ENCODE measurements at regions not wholly inside any gene's neighbourhood (a gene's known extent, or its start where the extent isn't known, plus 50 kb on each side); places are given as distances from the start of the nearest gene placed in this dataset.
A peak's percentile ranks its signal among the peaks of the same experiment; 100 is the strongest.

- TF ChIP-seq GABPA (tag; conservative IDR thresholded peaks at IDR 0.05; ENCODE audit: low read depth) (no peak), NCOA1 (IDR thresholded peaks at IDR 0.05; ENCODE audit: low read depth) (no peak), SNAPC5 (CRISPR knock-in tag; IDR thresholded peaks at IDR 0.05) (no peak)
These were observed 57.1 kb upstream of the ODC1 start (continued) for GRCh38 chr2:10504994-10505820.

GRCh38 chr2:10504370-10504993, 56.4 kb upstream of the ODC1 start:
- intact Hi-C loops (cut with micrococcal nuclease), result no loop called here
- TF ChIP-seq MTF1 (CRISPR knock-in tag; IDR thresholded peaks at IDR 0.05; ENCODE audit: borderline replicate concordance) (no peak), MEIS2 (IDR thresholded peaks at IDR 0.05; ENCODE audit: partially characterized antibody) (no peak), KLF16 (IDR thresholded peaks at IDR 0.05) (no peak), ZNF316 (IDR thresholded peaks at IDR 0.05) (no peak), ID3 (CRISPR knock-in tag; IDR thresholded peaks at IDR 0.05) (no peak), ID3 (tag; IDR thresholded peaks at IDR 0.05) (no peak), KLF13 (tag; IDR thresholded peaks at IDR 0.05; ENCODE audit: borderline replicate concordance, low read depth) (no peak), HDAC2 (IDR thresholded peaks at IDR 0.05) (no peak), ZNF143 (CRISPR knock-in tag; IDR thresholded peaks at IDR 0.05) (no peak), TAF15 (IDR thresholded peaks at IDR 0.05; ENCODE audit: low read depth, low read length) (no peak), ZFP36 (IDR thresholded peaks at IDR 0.05; ENCODE audit: low read depth, low read length, partially characterized antibody) (no peak), NFE2L1 (tag; IDR thresholded peaks at IDR 0.05; ENCODE audit: borderline replicate concordance, low read depth) (no peak)
- no TSS peak for BruUV-seq (replicated peaks)
- no peak overlapping the region for H2AFZ ChIP-seq (ENCODE audit: low read depth, low read length)
- in situ Hi-C loops (cut with MboI), result no loop called here
- no peaks in the 10 kb centered on the region for H3K9me1 ChIP-seq (ENCODE audit: control insufficient read depth, insufficient read depth, low read length)
- POLR2A ChIA-PET, result interaction anchor here (0.5 to 1.2 kb wide), 4 partner anchors 10 to 873 kb away, joined by 3 read pairs; no protein-coding TSS in a partner anchor
- DNase-seq (ENCODE audit: extremely low read depth in 1 of 4, low spot score in 3 of 4), result no peak
- H3K36me3 ChIP-seq (ENCODE audit: control insufficient read depth, insufficient read depth, low read length), result no peaks in the 10 kb centered on the region
- ATAC-seq, result no peak
- peaks cover 0 to 12% of the 10 kb centered on the region in 2 experiments; a peak in 1 of 5 replicates for H3K4me1 ChIP-seq (replicated peaks in 1 of 2; ENCODE audit: control insufficient read depth in 2 of 2, insufficient read depth in 2 of 2, low read length in 2 of 2)
- no peak overlapping the region for H3K4me2 ChIP-seq (ENCODE audit: insufficient read depth, low read length)
- 0 out of 2 replicates have a peak, but pooled peaks cover 3% of the 10 kb centered on the region for H4K20me1 ChIP-seq (replicated peaks; ENCODE audit: control insufficient read depth, insufficient read depth, low read length)
- no peaks in the 10 kb centered on the region for H3K9me3 ChIP-seq (replicated peaks; ENCODE audit: control insufficient read depth, insufficient read depth, low read depth, low read length)
- no peak overlapping the region for H3K27ac ChIP-seq (ENCODE audit: extremely low read depth, low read depth, low read length)
- H3K4me3 ChIP-seq, result no peak overlapping the region
- no peak for FAIRE-seq
- peak overlapping the region in 1 of 2 experiments; percentile 13; a peak in 1 of 4 replicates for H3K9ac ChIP-seq (ENCODE audit: insufficient read depth in 1 of 2, low read depth in 2 of 2, low read length in 2 of 2)
- peaks cover 43 to 77% of the 10 kb centered on the region in 2 experiments for H3K27me3 ChIP-seq (ENCODE audit: control insufficient read depth in 2 of 2, insufficient read depth in 2 of 2, low read length in 2 of 2)
- WGBS (ENCODE audit: insufficient coverage, low coverage, missing lambda C conversion rate), result 16% methylated on average over 16 of the region's 16 CpGs
- H3K79me2 ChIP-seq (ENCODE audit: control insufficient read depth, insufficient read depth, low read length), result no peaks in the 10 kb centered on the region
- CTCF ChIA-PET (ENCODE audit: low intra/inter-chr PET ratio), result no interaction called here
